ENCODE measurements at regions not wholly inside any gene's neighbourhood (a gene's known extent, or its start where the extent isn't known, plus 50 kb on each side); places are given as distances from the start of the nearest gene placed in this dataset.
"Not testable (repeated sequence)": the region's sequence is repeated elsewhere in the genome, so short reads cannot be mapped to it uniquely, and the experiment has no call there.

GRCh38 chr2:94576486-94576885, 294.7 kb upstream of the TEKT4 start:
- not testable (repeated sequence) for DNase-seq (ENCODE audit: low spot score)

- not testable (repeated sequence) for DNase-seq (ENCODE audit: low spot score)
These were observed 294.1 kb upstream of the TEKT4 start for GRCh38 chr2:94577160-94577559.

GRCh38 chr2:94579221-94579620, 292.0 kb upstream of the TEKT4 start:
- not testable (repeated sequence) for DNase-seq (ENCODE audit: low spot score)

DNA sequence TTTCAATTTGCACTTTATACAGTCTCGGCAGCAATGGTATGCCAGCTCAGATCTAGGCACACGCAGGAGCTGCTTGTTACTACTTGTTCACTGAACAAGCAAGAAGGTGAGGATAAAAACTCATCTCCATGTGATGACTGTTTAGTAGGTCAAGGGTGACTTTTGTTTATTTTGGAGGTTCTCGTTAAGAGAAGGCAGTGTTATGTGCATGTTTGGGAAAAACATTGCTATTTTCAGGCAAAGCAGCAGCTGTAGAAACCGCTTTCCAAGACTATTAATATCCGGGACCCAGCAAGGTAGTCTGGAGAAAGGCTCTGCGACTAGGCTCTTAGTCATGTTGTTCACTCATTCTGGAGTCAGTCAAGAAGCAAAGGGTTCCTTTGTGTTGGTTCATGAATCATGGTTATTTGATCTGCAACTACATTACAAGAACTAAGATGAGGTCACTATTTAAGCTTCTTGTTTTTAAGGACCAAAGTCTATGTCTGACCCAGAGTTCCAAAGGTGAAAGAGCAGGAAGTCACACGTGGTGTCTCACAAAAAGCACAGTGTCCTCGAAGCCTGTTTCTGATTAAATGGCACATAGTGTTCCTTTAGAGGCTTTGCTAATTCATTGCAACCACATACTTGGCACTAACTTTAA, 288.0 kb upstream of the TEKT4 start:
- DNase-seq (ENCODE audit: low spot score), result not testable (repeated sequence)

GRCh38 chr2:94584569-94584968, 286.7 kb upstream of the TEKT4 start:
- not testable (repeated sequence) for DNase-seq (ENCODE audit: low spot score)

DNA sequence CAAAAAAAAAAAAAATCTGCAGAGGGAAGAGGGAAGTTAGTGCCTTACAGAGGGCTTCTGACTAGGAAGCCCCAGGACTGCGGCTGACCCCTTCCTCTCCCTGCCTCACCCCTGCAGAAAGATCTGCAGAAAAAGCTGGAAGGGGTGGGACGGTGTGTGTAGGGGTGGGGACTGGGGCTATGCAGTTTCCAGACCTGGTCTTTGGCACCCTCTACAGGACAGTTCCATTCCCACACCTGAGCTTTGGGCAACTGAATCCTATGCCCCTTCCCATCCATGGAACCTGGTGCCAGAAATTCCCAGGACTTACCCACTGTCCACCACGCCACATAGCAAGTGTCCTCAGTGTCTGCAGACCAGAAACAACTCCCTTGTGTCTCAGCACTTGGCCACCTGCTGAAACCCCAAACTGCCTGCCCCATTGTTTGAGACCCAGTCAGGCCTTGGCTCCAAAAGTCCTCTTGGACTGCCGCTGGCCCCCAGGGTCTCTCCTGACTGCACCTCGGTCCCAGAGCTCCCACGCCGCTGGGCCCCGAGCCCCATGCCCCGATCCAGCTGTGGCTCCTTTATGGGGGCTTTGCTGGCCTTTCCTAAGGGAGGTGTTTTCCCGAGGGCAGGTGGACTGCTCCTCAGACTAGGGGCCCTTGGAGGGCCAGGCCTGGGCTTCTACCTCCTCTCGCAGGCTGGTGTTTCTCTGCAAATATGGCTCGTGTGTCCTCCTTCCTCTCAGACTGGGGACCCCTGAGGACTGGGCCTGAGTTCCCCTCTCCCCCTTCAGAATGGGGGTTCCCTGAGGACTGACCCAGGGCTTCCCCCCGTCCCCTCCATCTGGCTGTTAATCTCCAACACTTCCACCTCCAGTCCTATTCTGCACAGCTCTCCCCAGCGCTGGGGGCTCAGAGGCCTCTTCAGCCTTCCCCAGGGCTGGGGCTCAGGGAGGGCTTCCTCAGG, 284.9 kb upstream of the TEKT4 start:
- DNase-seq (ENCODE audit: low spot score), result peak; percentile 22

- not testable (repeated sequence) for DNase-seq (ENCODE audit: low spot score)
These were observed 284.2 kb upstream of the TEKT4 start for GRCh38 chr2:94587042-94587441.

GRCh38 chr2:94594019-94594836, 277.0 kb upstream of the TEKT4 start:
- DNase-seq (ENCODE audit: low spot score), result not testable (repeated sequence)

GRCh38 chr2:94595956-94596355, 275.3 kb upstream of the TEKT4 start:
- not testable (repeated sequence) for DNase-seq (ENCODE audit: low spot score)

DNA sequence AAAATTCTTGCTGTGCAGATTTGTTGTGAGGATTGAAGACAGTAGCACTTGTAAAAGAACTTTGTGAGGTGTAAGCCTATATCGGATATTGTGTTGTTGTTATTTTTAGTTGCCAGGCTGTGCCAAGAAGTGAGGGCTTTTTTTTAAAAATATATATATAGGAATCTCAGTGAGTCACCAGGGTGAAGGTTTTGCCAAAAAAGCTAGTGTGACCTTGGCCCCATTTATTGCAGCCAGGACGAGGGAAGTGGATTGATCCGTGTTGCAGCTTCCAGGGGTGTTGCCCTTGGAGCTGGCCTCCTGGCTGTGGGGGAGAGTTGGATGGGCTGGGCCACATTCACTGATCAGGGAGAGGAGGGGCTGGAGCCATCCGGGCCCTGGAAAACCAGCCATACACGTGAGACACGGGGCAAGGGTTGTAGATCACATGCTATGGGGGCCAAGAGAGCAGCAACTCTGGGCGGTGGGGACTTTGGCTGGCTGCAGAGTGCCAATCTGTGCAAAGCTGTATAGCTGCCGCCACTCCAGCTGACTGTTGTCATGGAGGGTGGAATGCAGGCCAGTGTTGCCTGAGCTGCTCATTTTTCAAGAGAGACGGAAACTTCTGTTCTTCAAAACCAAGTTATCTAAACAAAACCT, 273.0 kb upstream of the TEKT4 start:
- not testable (repeated sequence) for DNase-seq (ENCODE audit: low spot score)

DNA sequence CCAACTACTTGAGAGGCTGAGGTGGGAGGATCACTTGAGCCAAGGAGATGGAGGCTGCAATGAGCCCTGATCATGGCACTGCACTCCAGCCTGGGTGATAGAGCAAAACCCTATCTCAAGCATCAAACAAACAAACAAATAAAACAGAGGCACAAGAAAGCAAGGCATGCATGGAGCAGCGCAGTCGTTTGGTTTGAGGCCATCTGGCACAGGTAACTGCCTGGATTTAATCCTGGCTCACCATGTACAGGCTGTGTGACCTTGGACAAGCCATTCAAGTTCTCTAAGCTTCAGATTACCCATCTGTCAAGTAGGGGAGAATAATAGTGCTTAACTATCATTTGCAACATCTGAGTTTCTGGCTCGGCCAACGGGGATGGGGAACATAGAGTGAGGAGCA, 270.3 kb upstream of the TEKT4 start:
- not testable (repeated sequence) for DNase-seq (ENCODE audit: low spot score)

DNA sequence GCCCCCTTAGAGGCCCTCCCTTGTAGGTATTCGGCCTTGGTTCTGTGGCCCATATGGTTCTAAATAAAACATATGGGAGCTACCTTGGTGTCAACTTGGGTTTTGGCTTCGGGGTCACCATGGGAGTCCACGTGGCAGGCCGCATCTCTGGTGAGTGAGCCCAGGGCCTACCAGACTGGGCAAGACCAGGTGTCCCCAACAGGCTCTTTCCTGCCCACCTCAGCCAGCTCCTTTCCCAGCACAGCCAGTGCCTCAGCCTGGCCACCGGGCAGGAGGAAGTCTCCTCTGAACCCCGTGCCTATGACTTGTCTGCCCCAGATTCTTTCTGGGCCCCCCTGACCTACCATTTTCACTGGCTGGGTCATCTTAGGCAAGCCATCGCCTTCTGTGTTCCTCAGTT, 268.8 kb upstream of the TEKT4 start:
- no peak for DNase-seq (ENCODE audit: low spot score)
- TF ChIP-seq, protein P1, sequence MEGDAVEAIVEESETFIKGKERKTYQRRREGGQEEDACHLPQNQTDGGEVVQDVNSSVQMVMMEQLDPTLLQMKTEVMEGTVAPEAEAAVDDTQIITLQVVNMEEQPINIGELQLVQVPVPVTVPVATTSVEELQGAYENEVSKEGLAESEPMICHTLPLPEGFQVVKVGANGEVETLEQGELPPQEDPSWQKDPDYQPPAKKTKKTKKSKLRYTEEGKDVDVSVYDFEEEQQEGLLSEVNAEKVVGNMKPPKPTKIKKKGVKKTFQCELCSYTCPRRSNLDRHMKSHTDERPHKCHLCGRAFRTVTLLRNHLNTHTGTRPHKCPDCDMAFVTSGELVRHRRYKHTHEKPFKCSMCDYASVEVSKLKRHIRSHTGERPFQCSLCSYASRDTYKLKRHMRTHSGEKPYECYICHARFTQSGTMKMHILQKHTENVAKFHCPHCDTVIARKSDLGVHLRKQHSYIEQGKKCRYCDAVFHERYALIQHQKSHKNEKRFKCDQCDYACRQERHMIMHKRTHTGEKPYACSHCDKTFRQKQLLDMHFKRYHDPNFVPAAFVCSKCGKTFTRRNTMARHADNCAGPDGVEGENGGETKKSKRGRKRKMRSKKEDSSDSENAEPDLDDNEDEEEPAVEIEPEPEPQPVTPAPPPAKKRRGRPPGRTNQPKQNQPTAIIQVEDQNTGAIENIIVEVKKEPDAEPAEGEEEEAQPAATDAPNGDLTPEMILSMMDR (IDR thresholded peaks at IDR 0.05; ENCODE audit: extremely low read depth, missing control alignments), result no peak

DNA sequence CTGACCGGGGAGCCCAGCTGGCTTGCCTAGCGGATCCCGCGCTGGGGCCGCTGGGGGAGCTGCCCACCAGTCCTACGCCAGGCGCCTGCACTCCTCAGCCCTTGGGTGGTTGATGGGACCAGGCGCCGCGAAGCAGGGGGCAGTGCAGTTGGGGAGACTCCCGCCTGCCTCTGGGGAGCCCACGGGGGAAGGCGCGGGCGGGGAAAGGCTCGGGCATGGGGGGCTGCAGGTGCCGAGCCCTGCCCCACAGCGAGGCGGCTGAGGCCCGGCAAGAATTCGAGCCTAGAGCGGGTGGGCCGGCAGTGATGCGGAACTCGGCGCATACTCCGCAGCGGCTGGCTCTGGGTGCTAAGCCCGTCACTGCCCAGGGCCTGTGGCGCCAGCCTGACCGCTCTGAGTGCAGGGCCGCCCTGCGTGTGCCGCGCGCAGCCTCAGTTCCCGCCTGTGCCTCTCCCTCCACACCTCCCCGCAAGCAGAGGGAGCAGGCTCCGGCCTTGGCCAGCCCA, 249.1 kb upstream of the TEKT4 start:
- DNase-seq (ENCODE audit: low spot score), result no peak
- TF ChIP-seq, protein P1 (IDR thresholded peaks at IDR 0.05; ENCODE audit: extremely low read depth, missing control alignments), result no peak

- not testable (repeated sequence) for DNase-seq (ENCODE audit: low spot score)
These were observed 242.3 kb upstream of the TEKT4 start for GRCh38 chr2:94628953-94629352.

GRCh38 chr2:94641397-94641796, 229.8 kb upstream of the TEKT4 start:
- not testable (repeated sequence) for DNase-seq (ENCODE audit: low spot score)

DNA sequence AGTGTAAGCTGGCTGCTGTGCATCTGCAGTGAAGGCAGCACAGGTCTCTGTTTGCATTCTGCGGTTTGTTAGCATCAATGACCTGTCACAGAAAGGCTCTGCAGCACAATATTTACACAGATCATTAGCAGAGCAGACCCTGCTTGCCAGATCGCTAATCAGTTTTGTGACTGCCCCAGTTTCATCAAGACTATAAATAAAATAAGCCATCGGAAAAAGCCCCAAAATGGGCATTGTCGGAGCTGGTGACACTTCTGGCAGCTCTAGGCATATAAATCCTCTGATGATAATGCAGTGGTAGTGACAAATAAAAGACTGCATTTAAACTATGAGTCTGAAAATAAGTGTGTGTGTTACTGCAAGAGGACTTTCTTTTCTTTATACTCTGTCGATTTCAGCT, 219.1 kb upstream of the TEKT4 start:
- DNase-seq (ENCODE audit: low spot score), result not testable (repeated sequence)

DNA sequence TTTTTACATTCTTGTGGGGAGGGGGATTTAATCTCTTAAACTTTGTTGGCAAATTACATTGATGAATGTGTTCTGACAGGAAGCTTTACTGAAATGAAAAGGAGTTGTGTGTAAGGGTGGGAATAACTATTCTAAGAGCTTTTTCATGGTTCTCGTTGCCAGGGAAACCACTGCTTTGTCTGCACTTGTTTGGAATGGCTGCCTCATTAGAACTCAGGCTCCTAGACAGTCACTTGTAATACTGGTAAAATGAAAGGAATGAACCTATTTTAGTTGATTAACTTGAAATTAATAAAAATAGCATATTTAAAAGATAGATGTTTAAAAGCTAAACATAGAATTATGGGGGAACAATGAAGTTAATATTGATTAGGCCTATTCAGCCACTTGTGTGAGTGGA, 201.4 kb upstream of the TEKT4 start:
- not testable (repeated sequence) for DNase-seq (ENCODE audit: low spot score)

DNA sequence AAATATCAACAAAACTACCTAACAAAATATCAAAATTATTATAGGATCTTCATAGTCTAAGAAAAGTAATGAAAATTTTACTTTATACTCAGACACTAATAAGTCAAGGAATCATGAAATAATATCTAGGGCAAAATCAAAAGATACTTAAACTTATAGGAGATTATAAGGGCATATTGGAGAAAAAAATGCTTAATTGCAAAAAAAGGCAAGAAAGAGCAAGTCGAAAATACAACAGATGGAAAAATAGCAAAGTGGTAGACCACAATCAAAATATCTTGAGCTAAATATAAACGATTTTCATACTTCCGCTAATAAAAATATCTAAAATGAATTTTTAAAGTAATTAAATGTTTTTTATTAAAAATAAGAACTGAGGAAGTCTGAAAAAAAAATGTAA, 177.0 kb upstream of the TEKT4 start:
- DNase-seq (ENCODE audit: low spot score), result not testable (repeated sequence)

All from GM20000 (cell line).